ENCODE measurements at regions not wholly inside any gene's neighbourhood (a gene's known extent, or its start where the extent isn't known, plus 50 kb on each side); places are given as distances from the start of the nearest gene placed in this dataset.

DNA sequence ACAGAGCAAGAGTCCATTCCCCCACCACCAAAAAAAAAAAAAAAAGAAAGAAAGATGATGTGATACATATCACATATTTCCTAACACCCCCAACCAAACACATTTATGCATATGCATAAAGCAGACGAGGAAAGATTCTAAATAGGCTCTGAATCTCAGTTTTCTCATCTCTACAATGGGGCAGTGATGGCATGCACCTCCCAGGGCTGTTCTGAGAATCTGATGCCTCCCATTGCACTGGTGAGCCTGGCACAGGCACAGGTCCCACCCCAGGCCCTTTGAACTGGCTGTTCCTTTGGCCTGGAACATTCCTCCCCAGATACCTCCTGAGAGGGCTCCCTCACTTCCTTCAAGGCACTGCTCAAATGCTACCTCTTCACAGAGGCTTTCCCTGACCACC is 116.5 kb downstream of the C9orf50 start:
- no peak for TF ChIP-seq TOX (CRISPR knock-in tag; IDR thresholded peaks at IDR 0.05; ENCODE audit: borderline replicate concordance)
- TF ChIP-seq GLIS3 (CRISPR knock-in tag; IDR thresholded peaks at IDR 0.05): no peak
- TF ChIP-seq, protein P1, sequence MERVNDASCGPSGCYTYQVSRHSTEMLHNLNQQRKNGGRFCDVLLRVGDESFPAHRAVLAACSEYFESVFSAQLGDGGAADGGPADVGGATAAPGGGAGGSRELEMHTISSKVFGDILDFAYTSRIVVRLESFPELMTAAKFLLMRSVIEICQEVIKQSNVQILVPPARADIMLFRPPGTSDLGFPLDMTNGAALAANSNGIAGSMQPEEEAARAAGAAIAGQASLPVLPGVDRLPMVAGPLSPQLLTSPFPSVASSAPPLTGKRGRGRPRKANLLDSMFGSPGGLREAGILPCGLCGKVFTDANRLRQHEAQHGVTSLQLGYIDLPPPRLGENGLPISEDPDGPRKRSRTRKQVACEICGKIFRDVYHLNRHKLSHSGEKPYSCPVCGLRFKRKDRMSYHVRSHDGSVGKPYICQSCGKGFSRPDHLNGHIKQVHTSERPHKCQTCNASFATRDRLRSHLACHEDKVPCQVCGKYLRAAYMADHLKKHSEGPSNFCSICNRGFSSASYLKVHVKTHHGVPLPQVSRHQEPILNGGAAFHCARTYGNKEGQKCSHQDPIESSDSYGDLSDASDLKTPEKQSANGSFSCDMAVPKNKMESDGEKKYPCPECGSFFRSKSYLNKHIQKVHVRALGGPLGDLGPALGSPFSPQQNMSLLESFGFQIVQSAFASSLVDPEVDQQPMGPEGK (CRISPR knock-in tag; IDR thresholded peaks at IDR 0.05; ENCODE audit: borderline replicate concordance): no peak
- TF ChIP-seq, protein P2, sequence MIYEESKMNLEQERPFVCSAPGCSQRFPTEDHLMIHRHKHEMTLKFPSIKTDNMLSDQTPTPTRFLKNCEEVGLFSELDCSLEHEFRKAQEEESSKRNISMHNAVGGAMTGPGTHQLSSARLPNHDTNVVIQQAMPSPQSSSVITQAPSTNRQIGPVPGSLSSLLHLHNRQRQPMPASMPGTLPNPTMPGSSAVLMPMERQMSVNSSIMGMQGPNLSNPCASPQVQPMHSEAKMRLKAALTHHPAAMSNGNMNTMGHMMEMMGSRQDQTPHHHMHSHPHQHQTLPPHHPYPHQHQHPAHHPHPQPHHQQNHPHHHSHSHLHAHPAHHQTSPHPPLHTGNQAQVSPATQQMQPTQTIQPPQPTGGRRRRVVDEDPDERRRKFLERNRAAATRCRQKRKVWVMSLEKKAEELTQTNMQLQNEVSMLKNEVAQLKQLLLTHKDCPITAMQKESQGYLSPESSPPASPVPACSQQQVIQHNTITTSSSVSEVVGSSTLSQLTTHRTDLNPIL (CRISPR knock-in tag; IDR thresholded peaks at IDR 0.05; ENCODE audit: low read depth): no peak
- TF ChIP-seq ZC3H10 (CRISPR knock-in tag; IDR thresholded peaks at IDR 0.05): no peak
- TF ChIP-seq OSR1 (CRISPR knock-in tag; IDR thresholded peaks at IDR 0.05): no peak
- TF ChIP-seq ISL1 (CRISPR knock-in tag; IDR thresholded peaks at IDR 0.05): no peak
- TF ChIP-seq, protein P3, sequence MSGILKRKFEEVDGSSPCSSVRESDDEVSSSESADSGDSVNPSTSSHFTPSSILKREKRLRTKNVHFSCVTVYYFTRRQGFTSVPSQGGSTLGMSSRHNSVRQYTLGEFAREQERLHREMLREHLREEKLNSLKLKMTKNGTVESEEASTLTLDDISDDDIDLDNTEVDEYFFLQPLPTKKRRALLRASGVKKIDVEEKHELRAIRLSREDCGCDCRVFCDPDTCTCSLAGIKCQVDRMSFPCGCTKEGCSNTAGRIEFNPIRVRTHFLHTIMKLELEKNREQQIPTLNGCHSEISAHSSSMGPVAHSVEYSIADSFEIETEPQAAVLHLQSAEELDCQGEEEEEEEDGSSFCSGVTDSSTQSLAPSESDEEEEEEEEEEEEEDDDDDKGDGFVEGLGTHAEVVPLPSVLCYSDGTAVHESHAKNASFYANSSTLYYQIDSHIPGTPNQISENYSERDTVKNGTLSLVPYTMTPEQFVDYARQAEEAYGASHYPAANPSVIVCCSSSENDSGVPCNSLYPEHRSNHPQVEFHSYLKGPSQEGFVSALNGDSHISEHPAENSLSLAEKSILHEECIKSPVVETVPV (CRISPR knock-in tag; IDR thresholded peaks at IDR 0.05): no peak
- TF ChIP-seq ZFP3 (CRISPR knock-in tag; IDR thresholded peaks at IDR 0.05): no peak
- no peak for TF ChIP-seq RARB (CRISPR knock-in tag; IDR thresholded peaks at IDR 0.05)
- no peak for TF ChIP-seq TCF4 (CRISPR knock-in tag; IDR thresholded peaks at IDR 0.05; ENCODE audit: borderline replicate concordance)
- no peak for TF ChIP-seq ARNTL (CRISPR knock-in tag; IDR thresholded peaks at IDR 0.05; ENCODE audit: borderline replicate concordance, low read depth)

Data from SK-N-SH treated with all-trans-retinoic acid at 6 μM for 48 hours (cell line).